Activated T-helper 17 cell treated with anti-CD3 and anti-CD28 coated beads, Interleukin-2, amount 50 U/mL, for 72 hours (primary cell): ENCODE measurements at regions not wholly inside any gene's neighbourhood (a gene's known extent, or its start where the extent isn't known, plus 50 kb on each side); places are given as distances from the start of the nearest gene placed in this dataset.

Experiments
- ATAC-seq: fragments of 150-1000 bp; cut with Tn5 transposase; replicated peaks from 2 replicates; pipeline ENCODE4 v1.10.0; 2021; ENCODE audit warnings: mild to moderate bottlenecking, moderate library complexity
- H3K27ac Mint-ChIP-seq: one replicate; pipeline ENCODE4 v1.8.0; 2022; ENCODE audit warnings: mixed read lengths
- H3K27me3 Mint-ChIP-seq: one replicate; pipeline ENCODE4 v1.8.0; 2022; ENCODE audit warnings: mixed read lengths
- H3K36me3 Mint-ChIP-seq: one replicate; pipeline ENCODE4 v1.8.0; 2022; ENCODE audit warnings: low read depth, mild to moderate bottlenecking, mixed read lengths
- H3K4me1 Mint-ChIP-seq: one replicate; pipeline ENCODE4 v1.8.0; 2022; ENCODE audit warnings: mixed read lengths
- H3K4me3 Mint-ChIP-seq: one replicate; pipeline ENCODE4 v1.8.0; 2022; ENCODE audit warnings: mild to moderate bottlenecking, mixed read lengths
- H3K9me3 Mint-ChIP-seq: one replicate; pipeline ENCODE4 v1.8.0; 2022; ENCODE audit warnings: mixed read lengths

- Mint-ChIP-seq H3K4me3 (no peak overlapping the region), H3K27ac (no peak overlapping the region), H3K9me3 (no peaks in the 10 kb centered on the region), H3K4me1 (no peaks in the 10 kb centered on the region), H3K36me3 (no peaks in the 10 kb centered on the region), H3K27me3 (peaks cover 23% of the 10 kb centered on the region)
- ATAC-seq, result no peak
Measured at GRCh38 chr5:61596265-61596664, 264.2 kb downstream of the ZSWIM6 start.

- Mint-ChIP-seq H3K36me3 (no peaks in the 10 kb centered on the region), H3K27ac (no peak overlapping the region), H3K9me3 (no peaks in the 10 kb centered on the region), H3K4me1 (no peaks in the 10 kb centered on the region), H3K27me3 (peaks cover 19% of the 10 kb centered on the region), H3K4me3 (no peak overlapping the region)
- no peak for ATAC-seq
Measured at GRCh38 chr5:61597684-61598083, 265.6 kb downstream of the ZSWIM6 start.

- Mint-ChIP-seq H3K36me3 (no peaks in the 10 kb centered on the region), H3K4me1 (no peaks in the 10 kb centered on the region), H3K4me3 (no peak overlapping the region), H3K27ac (no peak overlapping the region), H3K9me3 (no peaks in the 10 kb centered on the region), H3K27me3 (peaks cover 18% of the 10 kb centered on the region)
- ATAC-seq, result no peak
Measured at GRCh38 chr5:61598126-61598525, 266.1 kb downstream of the ZSWIM6 start.

GRCh38 chr5:61599370-61600122 lies 267.5 kb downstream of the ZSWIM6 start:
- Mint-ChIP-seq H3K4me1 (no peaks in the 10 kb centered on the region), H3K27ac (no peak overlapping the region), H3K9me3 (no peaks in the 10 kb centered on the region), H3K36me3 (no peaks in the 10 kb centered on the region), H3K4me3 (no peak overlapping the region), H3K27me3 (peaks cover 24% of the 10 kb centered on the region)
- no peak for ATAC-seq

GRCh38 chr5:61600123-61600444 lies 268.0 kb downstream of the ZSWIM6 start:
- Mint-ChIP-seq H3K27me3 (peaks cover 20% of the 10 kb centered on the region), H3K27ac (no peak overlapping the region), H3K4me1 (no peaks in the 10 kb centered on the region), H3K36me3 (no peaks in the 10 kb centered on the region), H3K9me3 (no peaks in the 10 kb centered on the region), H3K4me3 (no peak overlapping the region)
- ATAC-seq, result no peak

GRCh38 chr5:61600945-61601511 lies 269.0 kb downstream of the ZSWIM6 start:
- Mint-ChIP-seq H3K36me3 (no peaks in the 10 kb centered on the region), H3K27ac (no peak overlapping the region), H3K9me3 (no peaks in the 10 kb centered on the region), H3K27me3 (peaks cover 20% of the 10 kb centered on the region), H3K4me1 (no peaks in the 10 kb centered on the region), H3K4me3 (no peak overlapping the region)
- no peak for ATAC-seq

- H3K27me3 Mint-ChIP-seq, result peaks cover 19% of the 10 kb centered on the region
- ATAC-seq, result no peak
- H3K36me3 Mint-ChIP-seq, result no peaks in the 10 kb centered on the region
- H3K9me3 Mint-ChIP-seq, result no peaks in the 10 kb centered on the region
- no peak overlapping the region for H3K27ac Mint-ChIP-seq
- H3K4me1 Mint-ChIP-seq, result no peaks in the 10 kb centered on the region
- H3K4me3 Mint-ChIP-seq, result no peak overlapping the region
Measured at GRCh38 chr5:61603211-61603908, 271.3 kb downstream of the ZSWIM6 start.

- Mint-ChIP-seq H3K36me3 (no peaks in the 10 kb centered on the region), H3K27me3 (peaks cover 21% of the 10 kb centered on the region), H3K4me3 (no peak overlapping the region), H3K27ac (no peak overlapping the region), H3K9me3 (no peaks in the 10 kb centered on the region), H3K4me1 (no peaks in the 10 kb centered on the region)
- ATAC-seq, result no peak
Measured at GRCh38 chr5:61604076-61605025, 272.3 kb downstream of the ZSWIM6 start.

- Mint-ChIP-seq H3K36me3 (no peaks in the 10 kb centered on the region), H3K27me3 (peaks cover 17% of the 10 kb centered on the region)
Measured at GRCh38 chr5:61609840-61610677, 278.0 kb downstream of the ZSWIM6 start.

GRCh38 chr5:61610678-61611024 lies 278.6 kb downstream of the ZSWIM6 start:
- Mint-ChIP-seq H3K9me3 (no peaks in the 10 kb centered on the region), H3K36me3 (no peaks in the 10 kb centered on the region), H3K4me3 (no peak overlapping the region), H3K27me3 (peaks cover 17% of the 10 kb centered on the region), H3K4me1 (no peaks in the 10 kb centered on the region), H3K27ac (no peak overlapping the region)
- no peak for ATAC-seq

More at GRCh38 chr5:61609840-61610677, 278.0 kb downstream of the ZSWIM6 start:
- no peak for ATAC-seq
- no peak overlapping the region for H3K27ac Mint-ChIP-seq
- no peaks in the 10 kb centered on the region for H3K9me3 Mint-ChIP-seq
- H3K4me3 Mint-ChIP-seq, result no peak overlapping the region
- no peaks in the 10 kb centered on the region for H3K4me1 Mint-ChIP-seq

GRCh38 chr5:61612431-61612830 lies 280.4 kb downstream of the ZSWIM6 start:
- Mint-ChIP-seq H3K9me3 (no peaks in the 10 kb centered on the region), H3K4me1 (no peaks in the 10 kb centered on the region), H3K27me3 (peaks cover 16% of the 10 kb centered on the region), H3K36me3 (no peaks in the 10 kb centered on the region), H3K4me3 (no peak overlapping the region), H3K27ac (no peak overlapping the region)
- ATAC-seq, result no peak

GRCh38 chr5:61613679-61614078 lies 281.6 kb downstream of the ZSWIM6 start:
- H3K4me3 Mint-ChIP-seq, result no peak overlapping the region
- ATAC-seq, result no peak
- H3K9me3 Mint-ChIP-seq, result no peaks in the 10 kb centered on the region

GRCh38 chr5:61614606-61615005 lies 282.5 kb downstream of the ZSWIM6 start:
- no peak for ATAC-seq
- H3K27ac Mint-ChIP-seq, result no peak overlapping the region
- no peaks in the 10 kb centered on the region for H3K9me3 Mint-ChIP-seq
- no peak overlapping the region for H3K4me3 Mint-ChIP-seq
- H3K36me3 Mint-ChIP-seq, result no peaks in the 10 kb centered on the region
- peaks cover 17% of the 10 kb centered on the region for H3K27me3 Mint-ChIP-seq
- H3K4me1 Mint-ChIP-seq, result no peaks in the 10 kb centered on the region

More at GRCh38 chr5:61613679-61614078, 281.6 kb downstream of the ZSWIM6 start:
- no peaks in the 10 kb centered on the region for H3K36me3 Mint-ChIP-seq
- peaks cover 19% of the 10 kb centered on the region for H3K27me3 Mint-ChIP-seq
- no peaks in the 10 kb centered on the region for H3K4me1 Mint-ChIP-seq
- no peak overlapping the region for H3K27ac Mint-ChIP-seq

GRCh38 chr5:61617039-61617438 lies 285.0 kb downstream of the ZSWIM6 start:
- Mint-ChIP-seq H3K27me3 (peaks cover 16% of the 10 kb centered on the region), H3K27ac (no peak overlapping the region), H3K9me3 (no peaks in the 10 kb centered on the region), H3K4me1 (no peaks in the 10 kb centered on the region), H3K36me3 (no peaks in the 10 kb centered on the region), H3K4me3 (no peak overlapping the region)
- ATAC-seq, result no peak
